Loucy (cell line): ENCODE measurements at regions not wholly inside any gene's neighbourhood (a gene's known extent, or its start where the extent isn't known, plus 50 kb on each side); places are given as distances from the start of the nearest gene placed in this dataset.

Source experiments
- CTCF ChIP-seq: fragments of 200-600 bp; sonication (generic); conservative IDR thresholded peaks from 2 replicates; pipeline ENCODE4 v1.5.1; 2014; ENCODE audit warnings: mild to moderate bottlenecking, antibody characterized with exemption, low read length
- EZH2phosphoT487 ChIP-seq: fragments of 200-600 bp; IDR thresholded peaks from 2 replicates; pipeline ENCODE4 v1.6.1; 2018; ENCODE audit warnings: antibody characterized with exemption, mild to moderate bottlenecking, moderate library complexity, borderline replicate concordance

GRCh38 chr1:2904191-2904590 lies 102.7 kb upstream of the TTC34 start:
- TF ChIP-seq CTCF (no peak), EZH2phosphoT487 (no peak)
